ENCODE measurements at regions not wholly inside any gene's neighbourhood (a gene's known extent, or its start where the extent isn't known, plus 50 kb on each side); places are given as distances from the start of the nearest gene placed in this dataset.

GRCh38 chr6:66731310-66731709 is 1024.3 kb upstream of the EYS start:
- CTCF ChIA-PET = no interaction called here

DNA sequence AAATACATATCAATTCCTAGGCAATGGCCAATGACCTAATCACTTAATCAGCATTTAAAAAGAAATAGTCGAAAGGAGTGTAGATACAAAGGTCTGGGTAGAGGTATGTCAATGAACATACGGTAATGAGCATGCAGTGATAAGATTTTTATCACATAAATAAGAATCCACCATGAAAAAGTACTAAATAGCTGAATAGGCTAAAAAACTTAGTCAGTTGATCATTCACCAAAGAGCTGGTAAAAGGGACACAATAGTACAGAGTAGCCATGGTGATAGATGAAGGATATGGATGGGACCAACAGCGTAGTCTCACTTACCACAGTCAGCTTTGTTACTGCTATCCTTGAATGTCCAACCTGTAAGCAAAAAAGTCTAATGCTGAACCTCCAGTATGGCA is 1018.6 kb upstream of the EYS start:
- DNase-seq (ENCODE audit: low read depth, low spot score) = no peak
- ChIA-PET CTCF (no interaction called here), POLR2A (no interaction called here)
- TF ChIP-seq, protein P1, sequence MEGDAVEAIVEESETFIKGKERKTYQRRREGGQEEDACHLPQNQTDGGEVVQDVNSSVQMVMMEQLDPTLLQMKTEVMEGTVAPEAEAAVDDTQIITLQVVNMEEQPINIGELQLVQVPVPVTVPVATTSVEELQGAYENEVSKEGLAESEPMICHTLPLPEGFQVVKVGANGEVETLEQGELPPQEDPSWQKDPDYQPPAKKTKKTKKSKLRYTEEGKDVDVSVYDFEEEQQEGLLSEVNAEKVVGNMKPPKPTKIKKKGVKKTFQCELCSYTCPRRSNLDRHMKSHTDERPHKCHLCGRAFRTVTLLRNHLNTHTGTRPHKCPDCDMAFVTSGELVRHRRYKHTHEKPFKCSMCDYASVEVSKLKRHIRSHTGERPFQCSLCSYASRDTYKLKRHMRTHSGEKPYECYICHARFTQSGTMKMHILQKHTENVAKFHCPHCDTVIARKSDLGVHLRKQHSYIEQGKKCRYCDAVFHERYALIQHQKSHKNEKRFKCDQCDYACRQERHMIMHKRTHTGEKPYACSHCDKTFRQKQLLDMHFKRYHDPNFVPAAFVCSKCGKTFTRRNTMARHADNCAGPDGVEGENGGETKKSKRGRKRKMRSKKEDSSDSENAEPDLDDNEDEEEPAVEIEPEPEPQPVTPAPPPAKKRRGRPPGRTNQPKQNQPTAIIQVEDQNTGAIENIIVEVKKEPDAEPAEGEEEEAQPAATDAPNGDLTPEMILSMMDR (IDR thresholded peaks at IDR 0.05; ENCODE audit: insufficient read depth, low read length, missing control alignments) = no peak
- no peak overlapping the region for H3K4me3 ChIP-seq (ENCODE audit: low read depth, low read length)

More at GRCh38 chr6:66731310-66731709, 1024.3 kb upstream of the EYS start:
- POLR2A ChIA-PET = no interaction called here
- TF ChIP-seq, protein P1 (IDR thresholded peaks at IDR 0.05; ENCODE audit: insufficient read depth, low read length, missing control alignments) = no peak
- no peak for DNase-seq (ENCODE audit: low read depth, low spot score)
- no peak overlapping the region for H3K4me3 ChIP-seq (ENCODE audit: low read depth, low read length)

GRCh38 chr6:66717801-66718200 is 1010.8 kb upstream of the EYS start:
- DNase-seq (ENCODE audit: low read depth, low spot score) = no peak
- H3K4me3 ChIP-seq (ENCODE audit: low read depth, low read length) = no peak overlapping the region
- TF ChIP-seq, protein P1 (IDR thresholded peaks at IDR 0.05; ENCODE audit: insufficient read depth, low read length, missing control alignments) = no peak
- ChIA-PET POLR2A (no interaction called here), CTCF (no interaction called here)

GRCh38 chr6:66699385-66699784 is 992.4 kb upstream of the EYS start:
- TF ChIP-seq, protein P1 (IDR thresholded peaks at IDR 0.05; ENCODE audit: insufficient read depth, low read length, missing control alignments) = no peak
- ChIA-PET POLR2A (no interaction called here), CTCF (no interaction called here)
- H3K4me3 ChIP-seq (ENCODE audit: low read depth, low read length) = no peak overlapping the region
- DNase-seq (ENCODE audit: low read depth, low spot score) = no peak

DNA sequence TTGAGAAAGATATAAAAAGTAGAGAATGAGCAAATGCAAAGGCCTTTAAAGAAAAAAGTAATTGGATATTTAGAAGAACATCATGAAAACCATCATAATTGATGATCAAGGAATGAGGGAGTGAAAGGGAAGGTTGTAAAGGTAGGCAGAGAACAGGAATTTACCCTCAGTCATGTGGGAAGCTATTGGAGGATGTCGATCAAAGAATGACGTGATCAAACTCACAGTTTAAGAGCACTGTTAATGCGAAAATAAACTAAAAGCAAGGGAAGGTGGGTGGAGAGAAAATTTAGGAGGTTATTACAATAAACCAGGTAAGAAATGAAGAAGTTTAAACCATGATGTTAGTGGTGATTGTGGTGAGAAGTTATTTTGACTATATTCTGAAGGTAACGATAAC is 982.6 kb upstream of the EYS start:
- no peak for DNase-seq (ENCODE audit: low read depth, low spot score)
- ChIA-PET POLR2A (no interaction called here), CTCF (no interaction called here)
- no peak overlapping the region for H3K4me3 ChIP-seq (ENCODE audit: low read depth, low read length)
- TF ChIP-seq, protein P1 (IDR thresholded peaks at IDR 0.05; ENCODE audit: insufficient read depth, low read length, missing control alignments) = no peak

DNA sequence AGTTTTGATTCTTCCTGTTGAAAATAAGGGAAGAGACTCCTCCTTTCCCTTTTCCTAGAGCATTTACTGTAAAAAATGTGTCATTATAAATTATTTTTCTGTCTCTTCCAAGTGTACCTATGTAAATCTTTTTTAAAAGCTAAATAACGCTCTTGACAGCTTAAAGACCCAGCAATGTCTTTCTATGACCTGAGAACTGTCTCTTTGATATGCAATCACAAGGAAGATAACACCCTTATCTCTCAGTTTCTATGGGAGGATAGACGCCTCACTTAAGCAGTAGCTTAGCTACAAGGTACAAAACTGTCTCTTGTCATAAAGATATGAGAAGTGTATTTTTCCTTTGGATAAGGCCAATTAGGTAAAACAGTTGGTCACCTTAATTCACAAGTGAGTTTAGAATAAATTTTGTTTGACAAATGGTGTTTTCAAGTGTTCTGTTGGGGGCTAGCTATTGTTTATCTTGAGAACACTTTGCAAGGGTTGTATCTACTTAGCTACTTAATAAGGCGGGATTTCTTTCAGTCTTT is 980.6 kb upstream of the EYS start:
- ChIA-PET POLR2A (no interaction called here), CTCF (no interaction called here)
- H3K4me3 ChIP-seq (ENCODE audit: low read depth, low read length) = no peak overlapping the region
- TF ChIP-seq, protein P1 (IDR thresholded peaks at IDR 0.05; ENCODE audit: insufficient read depth, low read length, missing control alignments) = no peak
- DNase-seq (ENCODE audit: low read depth, low spot score) = no peak

Measured in AG04449 (cell line).